ENCODE measurements at regions not wholly inside any gene's neighbourhood (a gene's known extent, or its start where the extent isn't known, plus 50 kb on each side); places are given as distances from the start of the nearest gene placed in this dataset.

DNA sequence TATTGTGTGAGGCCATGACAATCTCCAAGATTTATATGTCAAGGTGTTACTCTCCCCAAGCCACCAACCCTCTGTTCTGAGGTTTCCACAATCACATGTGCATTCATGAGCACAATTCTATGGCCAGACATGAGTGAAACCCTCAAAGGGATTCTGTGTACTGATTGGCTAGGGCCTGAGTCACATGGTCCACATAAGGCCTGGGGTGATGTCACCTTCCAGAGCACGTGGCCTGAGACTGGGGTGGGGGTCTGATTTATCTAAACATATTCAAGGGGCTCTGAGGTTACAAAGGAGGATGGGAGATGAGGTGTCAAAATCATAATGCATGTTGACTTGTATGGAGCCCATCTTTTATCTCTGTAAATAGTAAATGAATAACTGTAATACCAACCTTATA is 1369.9 kb upstream of the TMEM132C start:
- Histone ChIP-seq H2AFZ (ENCODE audit: low read length) (no peak overlapping the region), H3K4me2 (ENCODE audit: low read length) (no peak overlapping the region), H3K9me2 (ENCODE audit: low read depth, low read length) (no peaks in the 10 kb centered on the region), H3K4me3 (ENCODE audit: low read depth, low read length, poor library complexity, severe bottlenecking) (no peak overlapping the region), H3K9me3 (ENCODE audit: low read length) (no peaks in the 10 kb centered on the region), H3F3A (ENCODE audit: insufficient read depth, low read length) (no peaks in the 10 kb centered on the region), H3K27me3 (ENCODE audit: insufficient read depth, low read length) (no peaks in the 10 kb centered on the region), H3K9ac (ENCODE audit: low read length) (no peak overlapping the region), H3K27ac (ENCODE audit: low read depth, low read length, poor library complexity, severe bottlenecking) (no peak overlapping the region), H3K4me1 (ENCODE audit: insufficient read depth, low read length, severe bottlenecking) (no peaks in the 10 kb centered on the region), H3K79me2 (ENCODE audit: insufficient read depth, low read length) (no peaks in the 10 kb centered on the region), H3K36me3 (ENCODE audit: insufficient read depth, low read length) (no peaks in the 10 kb centered on the region), H4K20me1 (ENCODE audit: insufficient read depth, low read length) (no peaks in the 10 kb centered on the region)
- TF ChIP-seq CTCF (IDR thresholded peaks at IDR 0.05; ENCODE audit: low read length) (no peak), EZH2 (IDR thresholded peaks at IDR 0.05; ENCODE audit: borderline replicate concordance, low read length) (no peak)

DNA sequence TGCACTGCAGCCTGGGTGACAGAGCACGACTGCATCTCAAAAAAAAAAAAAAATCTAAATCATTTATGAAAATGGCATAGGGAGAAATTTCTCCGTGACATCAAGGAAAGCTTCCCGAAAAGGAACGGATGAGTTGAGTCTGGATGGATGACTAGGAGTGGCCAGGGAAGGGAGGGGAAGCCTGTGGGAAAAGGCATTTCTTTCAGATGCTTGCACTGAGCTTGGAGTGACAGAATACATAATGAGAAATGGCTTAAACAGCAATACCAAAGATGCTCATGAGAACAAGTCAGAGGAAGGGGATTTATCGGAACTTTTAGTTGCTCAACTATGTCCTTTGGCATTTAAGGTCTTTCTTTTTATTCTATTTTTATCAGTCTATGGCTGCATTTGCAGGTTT is 1369.2 kb upstream of the TMEM132C start:
- no peak overlapping the region for H3K4me3 ChIP-seq (ENCODE audit: low read depth, low read length, poor library complexity, severe bottlenecking)
- no peak overlapping the region for H3K27ac ChIP-seq (ENCODE audit: low read depth, low read length, poor library complexity, severe bottlenecking)
- no peak overlapping the region for H2AFZ ChIP-seq (ENCODE audit: low read length)
- no peaks in the 10 kb centered on the region for H3K9me2 ChIP-seq (ENCODE audit: low read depth, low read length)
- no peaks in the 10 kb centered on the region for H4K20me1 ChIP-seq (ENCODE audit: insufficient read depth, low read length)
- H3K9me3 ChIP-seq (ENCODE audit: low read length) = no peaks in the 10 kb centered on the region
- H3K79me2 ChIP-seq (ENCODE audit: insufficient read depth, low read length) = no peaks in the 10 kb centered on the region
- H3K4me1 ChIP-seq (ENCODE audit: insufficient read depth, low read length, severe bottlenecking) = no peaks in the 10 kb centered on the region
- no peak overlapping the region for H3K4me2 ChIP-seq (ENCODE audit: low read length)
- no peak overlapping the region for H3K9ac ChIP-seq (ENCODE audit: low read length)
- H3K36me3 ChIP-seq (ENCODE audit: insufficient read depth, low read length) = no peaks in the 10 kb centered on the region
- H3K27me3 ChIP-seq (ENCODE audit: insufficient read depth, low read length) = no peaks in the 10 kb centered on the region
- H3F3A ChIP-seq (ENCODE audit: insufficient read depth, low read length) = no peaks in the 10 kb centered on the region
- no peak for TF ChIP-seq CTCF (IDR thresholded peaks at IDR 0.05; ENCODE audit: low read length)
- TF ChIP-seq EZH2 (IDR thresholded peaks at IDR 0.05; ENCODE audit: borderline replicate concordance, low read length) = no peak

DNA sequence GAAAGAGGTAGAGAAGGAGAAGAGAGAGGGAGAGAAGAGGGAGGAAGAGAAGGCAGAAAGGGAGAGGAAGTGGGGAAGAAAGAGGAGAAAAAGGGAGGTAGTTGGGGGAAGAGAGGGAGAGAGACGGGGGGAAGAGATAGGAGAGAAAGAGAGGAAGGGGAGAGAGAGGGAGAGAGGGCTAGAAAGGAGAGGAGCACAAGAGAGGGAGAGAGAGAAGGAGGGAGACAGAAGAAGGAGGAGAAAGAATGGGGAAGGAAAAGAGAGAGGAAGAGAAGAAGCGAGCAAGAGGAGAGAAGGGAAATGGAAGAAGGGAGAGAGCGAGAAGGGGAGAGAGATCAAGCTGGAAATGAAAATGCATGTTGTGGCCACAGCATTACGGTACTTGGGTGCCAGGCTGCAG is 1368.4 kb upstream of the TMEM132C start:
- H3K4me2 ChIP-seq (ENCODE audit: low read length) = no peak overlapping the region
- H4K20me1 ChIP-seq (ENCODE audit: insufficient read depth, low read length) = no peaks in the 10 kb centered on the region
- H2AFZ ChIP-seq (ENCODE audit: low read length) = no peak overlapping the region
- TF ChIP-seq EZH2 (IDR thresholded peaks at IDR 0.05; ENCODE audit: borderline replicate concordance, low read length) = no peak
- TF ChIP-seq CTCF (IDR thresholded peaks at IDR 0.05; ENCODE audit: low read length) = no peak
- H3K27me3 ChIP-seq (ENCODE audit: insufficient read depth, low read length) = no peaks in the 10 kb centered on the region
- H3K27ac ChIP-seq (ENCODE audit: low read depth, low read length, poor library complexity, severe bottlenecking) = no peak overlapping the region
- no peaks in the 10 kb centered on the region for H3K9me3 ChIP-seq (ENCODE audit: low read length)
- H3K4me1 ChIP-seq (ENCODE audit: insufficient read depth, low read length, severe bottlenecking) = no peaks in the 10 kb centered on the region
- no peak overlapping the region for H3K4me3 ChIP-seq (ENCODE audit: low read depth, low read length, poor library complexity, severe bottlenecking)
- no peaks in the 10 kb centered on the region for H3K36me3 ChIP-seq (ENCODE audit: insufficient read depth, low read length)
- no peaks in the 10 kb centered on the region for H3K79me2 ChIP-seq (ENCODE audit: insufficient read depth, low read length)
- no peaks in the 10 kb centered on the region for H3F3A ChIP-seq (ENCODE audit: insufficient read depth, low read length)
- H3K9me2 ChIP-seq (ENCODE audit: low read depth, low read length) = no peaks in the 10 kb centered on the region
- H3K9ac ChIP-seq (ENCODE audit: low read length) = no peak overlapping the region
